GM10266 (cell line): ENCODE measurements at regions not wholly inside any gene's neighbourhood (a gene's known extent, or its start where the extent isn't known, plus 50 kb on each side); places are given as distances from the start of the nearest gene placed in this dataset.

Source experiments
- DNase-seq: peaks from one replicate; pipeline ENCODE4 v3.0.0; 2012; ENCODE audit errors: extremely low spot score
- TF ChIP-seq, protein P1 (sequence below): IDR thresholded peaks from 2 replicates; pipeline ENCODE4 v1.5.1; 2012; ENCODE audit warnings: mild to moderate bottlenecking, low read depth; ENCODE audit not compliant: control insufficient read depth, insufficient read depth; ENCODE audit errors: missing control alignments

DNA sequence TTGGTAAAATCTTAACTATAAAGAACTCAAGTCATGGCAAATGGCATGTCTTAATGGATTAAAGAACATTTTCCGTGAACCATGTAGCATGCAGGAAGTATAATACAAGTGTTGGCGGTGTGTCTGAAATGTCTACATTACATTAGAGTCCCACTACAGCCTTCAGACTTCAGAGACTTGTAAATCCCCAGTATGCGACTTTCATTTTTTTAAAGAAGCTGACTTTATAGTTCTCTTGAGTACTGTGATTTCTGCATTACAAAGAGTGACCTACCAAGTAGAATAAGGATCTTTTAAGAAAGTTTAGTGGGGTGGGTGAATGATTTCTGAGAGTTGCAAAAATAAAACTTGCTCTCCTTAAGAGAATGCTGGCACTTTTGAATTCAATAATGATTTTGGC lies 140.7 kb upstream of the FN1 start:
- TF ChIP-seq, protein P1, sequence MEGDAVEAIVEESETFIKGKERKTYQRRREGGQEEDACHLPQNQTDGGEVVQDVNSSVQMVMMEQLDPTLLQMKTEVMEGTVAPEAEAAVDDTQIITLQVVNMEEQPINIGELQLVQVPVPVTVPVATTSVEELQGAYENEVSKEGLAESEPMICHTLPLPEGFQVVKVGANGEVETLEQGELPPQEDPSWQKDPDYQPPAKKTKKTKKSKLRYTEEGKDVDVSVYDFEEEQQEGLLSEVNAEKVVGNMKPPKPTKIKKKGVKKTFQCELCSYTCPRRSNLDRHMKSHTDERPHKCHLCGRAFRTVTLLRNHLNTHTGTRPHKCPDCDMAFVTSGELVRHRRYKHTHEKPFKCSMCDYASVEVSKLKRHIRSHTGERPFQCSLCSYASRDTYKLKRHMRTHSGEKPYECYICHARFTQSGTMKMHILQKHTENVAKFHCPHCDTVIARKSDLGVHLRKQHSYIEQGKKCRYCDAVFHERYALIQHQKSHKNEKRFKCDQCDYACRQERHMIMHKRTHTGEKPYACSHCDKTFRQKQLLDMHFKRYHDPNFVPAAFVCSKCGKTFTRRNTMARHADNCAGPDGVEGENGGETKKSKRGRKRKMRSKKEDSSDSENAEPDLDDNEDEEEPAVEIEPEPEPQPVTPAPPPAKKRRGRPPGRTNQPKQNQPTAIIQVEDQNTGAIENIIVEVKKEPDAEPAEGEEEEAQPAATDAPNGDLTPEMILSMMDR, result no peak

DNA sequence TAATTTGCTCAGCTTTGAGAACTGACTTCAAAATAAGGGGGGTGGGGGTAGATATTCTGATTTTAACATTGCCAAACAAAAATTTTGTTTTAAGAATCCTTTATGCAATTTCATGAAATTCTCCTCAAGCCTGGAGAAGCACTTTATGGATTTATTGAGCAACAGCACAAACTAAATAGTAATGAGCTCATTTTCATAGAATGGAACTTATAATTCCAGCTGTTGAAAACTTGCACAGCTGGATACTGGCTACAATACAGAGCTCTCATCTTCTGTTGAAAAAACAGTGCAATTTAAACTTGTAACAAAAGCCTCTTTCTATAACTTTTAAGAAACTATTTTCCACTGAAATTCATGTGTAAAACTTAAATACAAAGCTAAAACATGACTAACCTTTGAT lies 137.6 kb upstream of the FN1 start:
- TF ChIP-seq, protein P1, result no peak

More for the DNA sequence above, 140.7 kb upstream of the FN1 start:
- DNase-seq, result no peak

DNA sequence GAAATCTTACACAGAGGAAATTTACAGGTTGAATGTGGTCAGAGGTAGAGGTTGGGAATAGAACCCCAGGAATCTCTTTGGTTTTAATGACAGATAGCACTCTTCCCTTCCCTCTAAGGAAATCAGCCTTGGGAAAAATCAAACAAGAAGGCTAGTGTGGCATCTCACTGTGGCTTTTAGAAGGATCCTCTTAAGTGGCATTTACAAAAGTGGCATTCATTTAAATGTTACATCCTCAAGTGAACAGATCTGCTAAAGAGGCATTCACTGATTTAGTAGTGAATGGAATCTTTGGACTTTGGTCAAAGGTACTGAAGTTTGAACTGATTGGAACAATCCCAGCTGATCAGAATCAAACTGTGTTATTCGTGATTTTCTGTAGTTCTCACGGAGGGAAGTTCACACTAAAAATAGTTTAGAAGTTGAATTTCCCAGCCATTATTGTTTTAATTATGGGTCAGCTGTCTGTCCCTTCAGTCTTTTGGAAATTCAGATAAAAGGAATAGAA lies 136.5 kb upstream of the FN1 start:
- TF ChIP-seq, protein P1, result no peak
- DNase-seq, result no peak

More for the DNA sequence above, 137.6 kb upstream of the FN1 start:
- DNase-seq, result no peak

DNA sequence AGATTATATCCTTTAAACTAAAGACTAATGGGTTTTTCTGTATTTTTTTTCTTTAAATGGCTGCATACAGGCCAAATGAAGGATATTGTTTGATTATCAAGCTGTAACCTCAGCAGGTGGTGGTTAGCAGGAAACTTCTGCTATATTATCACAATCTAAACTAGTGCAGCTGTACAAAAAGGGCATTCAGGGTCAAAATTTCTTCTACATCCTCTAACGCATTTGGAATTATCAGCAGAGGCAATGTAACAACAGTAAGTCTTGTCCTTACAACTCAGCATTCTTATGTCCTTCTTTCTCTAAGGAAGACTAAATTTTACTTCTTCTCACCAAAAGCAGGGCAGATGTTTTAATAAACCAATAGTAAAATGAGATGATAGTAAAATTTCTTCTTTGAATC lies 135.8 kb upstream of the FN1 start:
- TF ChIP-seq, protein P1, result no peak
- no peak for DNase-seq

DNA sequence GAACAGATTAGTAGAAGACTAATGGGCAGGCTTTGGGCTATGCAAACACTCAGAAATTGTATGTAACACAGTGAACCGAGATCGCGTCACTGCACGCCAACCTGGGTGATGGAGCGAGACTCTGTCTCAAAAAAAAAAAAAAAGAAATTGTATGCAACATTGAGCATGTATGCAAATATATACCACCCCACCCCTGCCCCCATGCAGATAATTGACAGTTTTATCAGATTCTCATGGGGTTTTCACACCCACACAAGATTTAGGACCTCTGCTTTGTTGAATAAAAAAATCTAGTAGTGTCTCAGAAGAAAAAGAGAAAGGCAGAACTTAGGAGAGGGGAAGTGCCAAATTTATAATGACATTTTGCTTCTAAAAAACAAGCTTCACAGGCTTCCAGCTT lies 131.6 kb upstream of the FN1 start:
- TF ChIP-seq, protein P1, result no peak
- no peak for DNase-seq

DNA sequence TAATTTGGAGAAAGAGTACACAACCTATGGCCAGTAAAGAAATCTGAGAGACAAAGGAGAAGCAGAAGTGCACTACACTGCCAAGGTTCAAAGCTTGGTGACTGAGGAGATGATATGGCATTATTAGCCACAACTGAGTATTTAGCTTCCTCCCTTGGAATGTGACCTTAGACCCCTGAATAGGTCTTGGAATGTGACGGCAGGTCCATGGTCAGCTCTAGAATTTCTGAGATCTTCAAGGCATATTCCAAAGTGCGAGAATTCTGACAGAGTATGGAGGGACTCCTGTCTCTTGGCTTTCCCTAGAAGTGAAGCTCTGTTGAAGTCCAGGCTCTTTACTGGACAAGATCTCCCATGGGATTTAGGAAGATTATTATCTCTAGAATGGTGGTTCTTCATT lies 130.0 kb upstream of the FN1 start:
- DNase-seq, result no peak
- TF ChIP-seq, protein P1, result no peak

DNA sequence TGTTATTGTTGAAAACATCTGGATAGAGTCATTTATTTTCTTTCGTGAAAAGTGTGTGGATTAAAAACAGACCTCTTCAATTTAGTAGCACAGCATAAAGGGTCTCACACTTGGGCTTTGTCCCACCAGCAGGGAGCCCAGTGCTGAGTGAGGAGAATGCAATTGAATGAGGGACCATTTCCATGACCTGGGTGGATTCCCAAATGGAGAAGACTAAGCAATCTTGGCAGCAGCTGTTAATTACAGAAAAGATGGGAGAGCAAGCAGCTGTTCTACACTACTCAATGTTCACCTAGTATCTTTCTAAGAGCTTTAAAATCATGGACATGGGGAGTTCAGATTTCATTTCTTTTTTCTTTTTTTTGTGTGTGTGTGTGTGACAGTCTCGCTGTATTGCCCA lies 121.8 kb upstream of the FN1 start:
- TF ChIP-seq, protein P1, result no peak
- no peak for DNase-seq
